GM13977 (cell line): ENCODE measurements at regions not wholly inside any gene's neighbourhood (a gene's known extent, or its start where the extent isn't known, plus 50 kb on each side); places are given as distances from the start of the nearest gene placed in this dataset.

Experiments
- DNase-seq: peaks from one replicate; pipeline ENCODE4 v3.0.0; 2012; ENCODE audit warnings: low spot score
- in situ Hi-C: fragments of 300-500 bp; cut with MboI; formaldehyde crosslinking; loops from one replicate; pipeline ENCODE4 v1.12.0; 2022; ENCODE audit warnings: low sequenced_read_pairs, low pct_unique_long_range_greater_than_20kb, mixed read lengths, inconsistent platforms; ENCODE audit not compliant: unreplicated experiment
- TF ChIP-seq, protein P1 (sequence below): IDR thresholded peaks from 2 replicates; pipeline ENCODE4 v1.5.1; 2012; ENCODE audit warnings: mild to moderate bottlenecking, control low read depth; ENCODE audit not compliant: insufficient read depth; ENCODE audit errors: extremely low read depth, missing control alignments

DNA sequence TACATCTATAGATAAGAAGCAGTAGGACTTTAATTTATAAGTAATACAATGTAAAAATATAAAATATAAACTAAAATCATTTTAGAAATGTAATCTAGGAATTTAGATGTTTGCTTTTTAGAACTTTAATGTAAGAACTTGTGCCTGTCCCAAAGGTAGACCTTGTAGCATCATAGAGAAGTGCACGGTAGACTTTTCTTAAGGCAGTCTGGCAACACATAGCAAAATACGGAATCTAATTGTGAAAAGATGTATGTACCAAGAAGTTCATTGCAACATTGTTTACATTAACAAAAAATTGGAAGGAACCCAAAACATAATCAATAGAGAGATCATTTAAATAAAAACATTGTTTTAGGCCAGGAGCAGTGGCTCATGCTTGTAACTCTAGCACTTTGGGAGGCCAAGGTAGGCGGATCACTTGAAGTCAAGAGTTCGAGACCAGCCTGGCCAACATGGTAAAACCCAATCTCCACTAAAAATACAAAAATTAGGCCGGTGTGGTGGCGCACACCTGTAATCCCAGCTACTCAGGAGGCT, 84.6 kb upstream of the SMIM15 start:
- in situ Hi-C loops, result no loop called here
- TF ChIP-seq, protein P1, sequence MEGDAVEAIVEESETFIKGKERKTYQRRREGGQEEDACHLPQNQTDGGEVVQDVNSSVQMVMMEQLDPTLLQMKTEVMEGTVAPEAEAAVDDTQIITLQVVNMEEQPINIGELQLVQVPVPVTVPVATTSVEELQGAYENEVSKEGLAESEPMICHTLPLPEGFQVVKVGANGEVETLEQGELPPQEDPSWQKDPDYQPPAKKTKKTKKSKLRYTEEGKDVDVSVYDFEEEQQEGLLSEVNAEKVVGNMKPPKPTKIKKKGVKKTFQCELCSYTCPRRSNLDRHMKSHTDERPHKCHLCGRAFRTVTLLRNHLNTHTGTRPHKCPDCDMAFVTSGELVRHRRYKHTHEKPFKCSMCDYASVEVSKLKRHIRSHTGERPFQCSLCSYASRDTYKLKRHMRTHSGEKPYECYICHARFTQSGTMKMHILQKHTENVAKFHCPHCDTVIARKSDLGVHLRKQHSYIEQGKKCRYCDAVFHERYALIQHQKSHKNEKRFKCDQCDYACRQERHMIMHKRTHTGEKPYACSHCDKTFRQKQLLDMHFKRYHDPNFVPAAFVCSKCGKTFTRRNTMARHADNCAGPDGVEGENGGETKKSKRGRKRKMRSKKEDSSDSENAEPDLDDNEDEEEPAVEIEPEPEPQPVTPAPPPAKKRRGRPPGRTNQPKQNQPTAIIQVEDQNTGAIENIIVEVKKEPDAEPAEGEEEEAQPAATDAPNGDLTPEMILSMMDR, result no peak
- no peak for DNase-seq

DNA sequence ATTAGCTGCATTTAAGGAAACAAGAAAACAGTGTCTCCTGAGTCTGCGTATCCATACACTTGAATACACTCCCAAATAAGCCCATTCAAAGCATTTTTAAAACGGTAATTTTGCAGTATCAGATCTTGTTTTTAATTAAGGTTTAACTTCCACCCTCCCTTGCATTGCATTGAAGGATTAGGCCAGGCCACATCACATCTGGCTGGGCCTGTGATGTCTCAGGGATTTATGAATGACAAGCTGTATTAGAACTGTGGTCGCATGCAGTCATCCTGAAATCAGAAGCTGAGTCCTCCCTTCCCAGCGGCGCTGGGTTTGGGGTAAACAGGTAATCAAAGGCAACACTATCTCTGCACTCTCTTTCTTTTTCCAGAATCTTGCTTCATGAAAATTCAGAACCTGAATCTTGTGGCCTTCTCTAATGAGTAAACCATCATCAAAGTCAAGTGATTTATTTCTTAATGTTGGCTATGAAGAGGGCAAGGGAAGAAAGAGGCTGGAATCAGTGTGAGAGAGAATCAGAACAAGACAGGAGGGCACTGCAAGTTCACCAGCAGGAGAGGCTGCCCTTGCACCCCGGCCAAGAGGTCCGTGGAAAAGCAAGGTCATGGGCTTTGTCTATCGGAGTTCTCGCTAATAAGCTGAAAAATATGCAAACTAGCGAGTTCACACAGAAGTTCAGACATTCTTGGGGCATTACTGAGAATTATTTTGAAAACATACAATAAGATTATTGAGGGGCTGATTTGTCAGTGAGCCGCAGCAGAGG, 80.0 kb upstream of the ZSWIM6 start:
- in situ Hi-C loops, result no loop called here
- DNase-seq, result no peak
- TF ChIP-seq, protein P1, result no peak

DNA sequence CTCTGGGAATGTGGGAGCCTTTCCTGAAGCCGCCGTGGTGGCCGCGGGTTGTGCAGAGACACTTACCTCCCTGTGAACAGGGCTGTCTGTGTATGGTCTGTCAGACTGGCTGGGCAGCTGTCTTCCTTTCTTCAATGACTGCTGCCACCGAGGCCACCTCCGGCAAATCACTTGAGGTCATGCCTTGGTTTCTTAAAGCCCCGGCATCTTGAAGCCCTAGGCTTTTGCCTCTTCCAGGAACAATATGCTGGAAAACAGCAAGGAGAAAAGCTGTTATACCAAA, 79.5 kb upstream of the ZSWIM6 start:
- DNase-seq, result no peak
- TF ChIP-seq, protein P1, result no peak
- in situ Hi-C loops, result no loop called here

DNA sequence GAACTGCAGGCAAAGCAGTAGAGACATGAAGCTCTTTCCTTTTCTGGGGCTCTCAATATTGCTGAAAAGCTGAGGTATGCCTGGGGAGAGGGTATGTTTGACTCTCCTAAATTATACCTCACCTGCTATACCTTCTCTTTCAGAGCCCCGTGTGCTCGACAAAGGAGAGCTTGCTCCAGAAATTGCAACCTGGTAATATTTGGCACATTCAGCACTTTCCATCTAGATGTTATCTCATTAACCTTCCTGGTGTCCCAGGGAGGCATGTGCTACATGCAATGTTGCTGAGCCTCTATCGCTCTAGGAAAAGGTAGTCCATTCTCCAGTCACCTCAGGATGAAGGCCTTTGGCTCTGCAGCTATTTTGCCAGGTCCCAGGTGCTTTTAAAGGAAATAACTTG, 78.5 kb upstream of the ZSWIM6 start:
- DNase-seq, result no peak
- in situ Hi-C loops, result no loop called here
- TF ChIP-seq, protein P1, result no peak

DNA sequence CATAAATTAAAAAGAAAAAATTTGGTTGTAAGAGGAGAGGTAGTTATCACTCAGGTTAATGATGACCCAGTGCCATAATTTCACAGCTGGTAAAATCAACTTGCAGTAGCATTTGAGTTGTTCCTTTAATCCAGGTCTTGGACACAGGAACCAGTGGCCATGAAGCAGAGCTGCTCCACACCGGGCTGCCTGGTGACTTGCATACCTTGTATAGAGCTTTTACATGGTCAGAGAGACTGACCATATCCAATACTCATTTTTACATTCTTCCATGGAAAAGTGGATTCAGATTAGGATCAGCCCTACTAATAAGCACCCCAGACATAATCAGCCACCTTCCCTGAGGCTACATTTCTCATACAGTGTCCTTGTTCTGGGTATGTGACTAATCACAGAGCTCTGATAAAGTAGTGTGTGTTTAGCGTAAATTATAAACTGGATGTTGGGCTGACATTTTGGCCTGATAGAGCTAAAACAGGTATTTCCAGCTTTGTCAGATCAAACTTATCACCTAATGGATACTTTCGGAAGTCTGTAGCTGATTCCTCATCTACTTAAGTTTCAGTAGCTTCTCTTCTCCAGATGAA, 77.0 kb upstream of the ZSWIM6 start:
- in situ Hi-C loops, result no loop called here
- TF ChIP-seq, protein P1, result no peak
- no peak for DNase-seq

DNA sequence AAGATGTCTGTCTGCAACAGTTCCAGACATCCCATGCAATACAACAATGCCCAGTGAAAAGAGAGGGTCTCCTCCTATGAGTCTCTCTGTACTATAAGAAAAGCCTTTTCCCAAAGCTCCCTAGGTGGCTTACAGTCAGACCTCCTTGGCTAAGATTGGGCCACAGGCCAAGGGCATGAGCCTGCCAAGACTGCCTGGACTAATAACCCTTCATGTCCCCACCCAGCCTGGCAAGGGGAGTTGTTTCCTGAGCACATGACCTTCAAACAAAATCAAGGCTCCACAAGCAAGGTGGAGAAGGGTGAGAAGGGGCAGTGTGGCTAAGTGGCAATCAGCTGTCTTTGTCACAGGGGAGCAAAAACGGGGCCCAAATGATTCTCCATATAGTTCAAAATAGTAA, 75.6 kb upstream of the ZSWIM6 start:
- TF ChIP-seq, protein P1, result no peak
- DNase-seq, result no peak
- in situ Hi-C loops, result no loop called here
